ENCODE measurements at regions not wholly inside any gene's neighbourhood (a gene's known extent, or its start where the extent isn't known, plus 50 kb on each side); places are given as distances from the start of the nearest gene placed in this dataset.

DNA sequence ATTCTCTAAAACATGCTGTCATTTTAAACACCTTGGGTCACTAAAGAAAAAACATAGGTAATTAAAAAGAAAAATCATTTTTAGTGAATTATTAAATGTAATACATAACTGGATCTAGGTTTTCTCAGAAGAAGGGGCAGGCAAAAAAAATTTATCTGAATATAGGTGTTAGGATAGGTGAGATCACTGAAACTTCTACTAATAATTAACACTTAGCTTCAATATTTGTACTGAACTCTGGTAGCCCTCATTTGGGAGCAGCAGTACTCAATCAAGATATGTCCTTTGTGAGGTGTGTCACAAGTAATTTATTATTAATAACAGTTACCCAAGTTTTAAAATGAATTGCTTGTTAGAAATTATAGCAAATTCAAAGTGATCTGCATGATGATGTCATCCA is 103.6 kb downstream of the ATP23 start:
- TF ChIP-seq, protein P1, sequence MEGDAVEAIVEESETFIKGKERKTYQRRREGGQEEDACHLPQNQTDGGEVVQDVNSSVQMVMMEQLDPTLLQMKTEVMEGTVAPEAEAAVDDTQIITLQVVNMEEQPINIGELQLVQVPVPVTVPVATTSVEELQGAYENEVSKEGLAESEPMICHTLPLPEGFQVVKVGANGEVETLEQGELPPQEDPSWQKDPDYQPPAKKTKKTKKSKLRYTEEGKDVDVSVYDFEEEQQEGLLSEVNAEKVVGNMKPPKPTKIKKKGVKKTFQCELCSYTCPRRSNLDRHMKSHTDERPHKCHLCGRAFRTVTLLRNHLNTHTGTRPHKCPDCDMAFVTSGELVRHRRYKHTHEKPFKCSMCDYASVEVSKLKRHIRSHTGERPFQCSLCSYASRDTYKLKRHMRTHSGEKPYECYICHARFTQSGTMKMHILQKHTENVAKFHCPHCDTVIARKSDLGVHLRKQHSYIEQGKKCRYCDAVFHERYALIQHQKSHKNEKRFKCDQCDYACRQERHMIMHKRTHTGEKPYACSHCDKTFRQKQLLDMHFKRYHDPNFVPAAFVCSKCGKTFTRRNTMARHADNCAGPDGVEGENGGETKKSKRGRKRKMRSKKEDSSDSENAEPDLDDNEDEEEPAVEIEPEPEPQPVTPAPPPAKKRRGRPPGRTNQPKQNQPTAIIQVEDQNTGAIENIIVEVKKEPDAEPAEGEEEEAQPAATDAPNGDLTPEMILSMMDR (IDR thresholded peaks at IDR 0.05): no peak
- no peak for TF ChIP-seq ZFX (IDR thresholded peaks at IDR 0.05; ENCODE audit: borderline replicate concordance)
